LHCN-M2 (cell line): ENCODE measurements at regions not wholly inside any gene's neighbourhood (a gene's known extent, or its start where the extent isn't known, plus 50 kb on each side); places are given as distances from the start of the nearest gene placed in this dataset.

Experiments
- DNase-seq: peaks from one replicate; pipeline ENCODE4 v3.0.0-alpha.2; 2012; ENCODE audit warnings: low read depth

GRCh38 chr2:8267048-8267447 is 414.8 kb upstream of the ID2 start:
- no peak for DNase-seq

- DNase-seq = no peak
These were observed 414.1 kb upstream of the ID2 start for GRCh38 chr2:8267721-8268120.

DNA sequence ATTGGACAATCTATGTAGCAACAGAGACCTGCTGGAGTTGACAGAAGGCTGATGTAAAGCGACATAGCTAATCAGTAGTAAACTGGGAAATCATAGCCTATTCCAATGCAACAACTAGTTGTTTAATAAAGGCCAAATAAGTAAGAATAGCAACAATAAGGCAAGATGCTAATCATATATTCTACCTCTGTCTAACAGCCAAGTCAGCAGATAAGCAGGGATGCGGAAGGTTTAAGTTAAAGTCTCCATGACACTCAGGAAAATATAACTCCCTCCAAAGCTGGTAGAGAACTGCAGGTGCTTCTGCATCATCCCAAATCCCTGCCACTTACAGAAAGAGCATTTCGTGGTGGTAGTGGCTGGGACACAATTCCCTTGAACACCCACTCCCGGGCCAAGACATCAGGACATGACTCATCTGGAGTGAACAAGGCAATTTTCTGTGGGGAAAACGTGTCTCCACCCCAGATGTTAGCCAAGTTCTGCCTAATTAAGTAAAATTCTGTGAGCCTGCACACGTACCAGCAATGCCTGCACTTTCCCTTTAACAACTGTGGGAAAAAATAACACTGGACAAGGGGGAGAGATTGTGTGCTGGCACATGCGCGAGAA is 413.6 kb upstream of the ID2 start:
- DNase-seq = no peak

- no peak for DNase-seq
These were observed 411.2 kb upstream of the ID2 start for GRCh38 chr2:8270699-8271098.

DNA sequence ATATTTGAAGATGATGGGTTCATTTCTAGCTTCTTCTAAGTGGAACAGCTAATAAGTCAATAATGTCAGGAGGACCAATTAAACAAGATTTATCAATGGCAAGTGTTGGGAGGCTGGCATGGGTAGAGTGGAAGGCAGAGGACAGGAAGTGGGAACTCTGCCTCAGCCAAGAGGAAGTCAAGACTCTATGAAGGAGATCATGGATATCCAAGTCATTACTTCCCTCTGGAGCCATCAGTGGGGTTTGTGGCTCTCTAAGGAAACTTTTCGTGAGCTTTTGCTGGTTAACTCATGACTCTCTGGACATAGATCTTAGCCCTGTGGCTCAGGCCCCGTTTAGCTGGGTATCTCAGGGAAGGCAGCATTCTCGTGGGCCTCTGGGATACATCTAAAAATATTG is 410.4 kb upstream of the ID2 start:
- no peak for DNase-seq

- no peak for DNase-seq
These were observed 405.8 kb upstream of the ID2 start for GRCh38 chr2:8276026-8276425.

DNA sequence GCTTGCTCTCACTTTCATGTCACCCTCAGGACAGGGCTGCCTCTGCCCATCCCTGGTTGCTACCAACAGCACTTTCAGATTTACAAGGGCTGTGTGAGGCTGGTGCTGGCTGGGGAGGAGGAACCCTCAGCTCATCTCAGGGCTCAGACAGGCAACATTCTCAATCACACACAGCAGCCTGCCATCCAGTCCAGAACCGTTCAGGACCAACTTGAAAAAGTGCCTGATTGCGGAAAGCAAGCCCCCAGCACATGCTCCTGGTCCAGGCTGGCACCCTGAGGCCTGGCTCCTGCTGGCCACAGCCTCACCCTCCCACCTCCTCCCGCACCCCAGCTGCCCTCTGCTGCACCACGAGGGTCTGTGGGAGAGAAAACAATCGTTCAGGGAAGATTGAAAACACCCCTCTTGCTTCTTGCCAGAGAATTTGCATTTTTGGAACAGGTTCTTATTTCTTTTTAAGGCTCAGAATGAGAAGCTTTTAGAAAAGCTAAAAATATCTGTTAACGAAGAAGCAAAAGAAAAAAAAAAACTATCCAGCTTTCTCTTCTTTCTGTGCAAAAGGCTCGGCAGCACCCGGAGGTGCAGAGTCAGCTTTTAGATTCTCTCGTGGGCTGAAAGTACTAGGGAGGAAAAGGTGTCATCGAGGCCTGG is 403.8 kb upstream of the ID2 start:
- DNase-seq = no peak

- DNase-seq = no peak
These were observed 403.0 kb upstream of the ID2 start for GRCh38 chr2:8278709-8279354.

GRCh38 chr2:8279506-8279905 is 402.4 kb upstream of the ID2 start:
- no peak for DNase-seq

DNA sequence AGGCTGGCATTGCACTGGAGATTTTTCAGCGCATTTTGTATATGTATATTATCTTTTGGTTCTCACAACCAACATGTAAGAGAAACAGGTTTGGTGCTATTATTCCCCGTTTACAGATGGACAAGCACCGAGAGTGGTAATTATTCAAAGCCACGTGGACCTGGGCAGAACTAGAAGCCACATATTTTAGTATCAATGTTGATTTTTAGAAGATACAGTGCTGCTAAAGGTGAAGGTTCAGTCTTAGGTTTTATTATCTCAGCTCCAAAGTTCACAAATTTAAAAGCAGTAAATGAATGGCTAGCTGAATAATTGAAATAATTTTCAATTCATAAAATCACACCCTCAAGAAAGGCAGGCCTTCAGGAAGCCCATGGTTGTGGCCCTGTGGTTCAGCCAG is 400.6 kb upstream of the ID2 start:
- DNase-seq = no peak

- DNase-seq = no peak
These were observed 399.7 kb upstream of the ID2 start for GRCh38 chr2:8281950-8282857.

- DNase-seq = no peak
These were observed 399.0 kb upstream of the ID2 start for GRCh38 chr2:8282858-8283252.

- DNase-seq = peak; percentile 15
These were observed 396.8 kb upstream of the ID2 start for GRCh38 chr2:8285081-8285480.

GRCh38 chr2:8285898-8286297 is 396.0 kb upstream of the ID2 start:
- DNase-seq = no peak

GRCh38 chr2:8288206-8288605 is 393.6 kb upstream of the ID2 start:
- DNase-seq = no peak

GRCh38 chr2:8289111-8289510 is 392.7 kb upstream of the ID2 start:
- no peak for DNase-seq

DNA sequence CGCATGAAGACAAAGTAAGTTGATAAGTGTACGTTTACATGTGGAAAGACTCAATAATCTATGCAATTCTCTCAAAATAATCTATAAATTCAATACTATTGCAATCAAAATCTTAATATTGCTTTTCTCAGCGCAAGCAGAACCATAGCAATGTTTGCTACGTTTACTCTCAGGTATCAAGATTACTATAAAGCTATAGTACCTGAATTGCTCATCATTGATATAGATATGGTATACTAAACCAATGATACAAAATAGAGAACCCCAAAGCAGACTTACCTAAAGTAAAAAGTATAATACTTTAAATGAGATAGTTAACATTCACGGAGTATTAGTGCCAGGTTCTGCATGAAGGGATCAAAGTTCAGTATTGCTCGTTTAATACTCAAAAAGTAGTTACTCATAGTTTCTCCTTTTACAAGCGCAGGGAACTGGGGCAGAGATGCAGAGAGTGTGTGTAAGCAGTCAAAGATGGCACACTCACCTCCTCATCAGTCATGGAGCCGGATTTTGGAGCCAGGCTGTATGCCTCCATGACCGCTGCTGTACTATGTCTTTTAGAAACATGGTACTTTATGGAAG is 391.0 kb upstream of the ID2 start:
- DNase-seq = no peak

DNA sequence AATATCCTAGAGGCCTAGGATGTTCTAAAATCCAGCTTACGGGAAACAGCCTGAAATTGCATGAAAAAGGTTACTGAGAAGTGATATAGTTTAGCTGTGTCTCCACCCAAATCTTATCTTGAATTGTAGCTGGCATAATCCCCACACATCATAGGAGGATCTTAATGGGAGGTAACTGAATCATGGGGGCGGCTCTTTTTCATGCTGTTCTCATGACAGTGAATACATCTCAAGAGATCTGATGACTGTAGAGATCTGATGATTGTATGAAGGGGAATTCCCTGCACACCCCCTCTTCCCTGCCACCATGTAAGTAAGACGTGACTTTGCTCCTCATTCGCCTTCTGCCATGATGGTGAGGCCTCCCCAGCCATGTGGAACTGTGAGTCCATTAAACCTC is 385.6 kb upstream of the ID2 start:
- no peak for DNase-seq

- no peak for DNase-seq
These were observed 384.3 kb upstream of the ID2 start for GRCh38 chr2:8297376-8298231.

DNA sequence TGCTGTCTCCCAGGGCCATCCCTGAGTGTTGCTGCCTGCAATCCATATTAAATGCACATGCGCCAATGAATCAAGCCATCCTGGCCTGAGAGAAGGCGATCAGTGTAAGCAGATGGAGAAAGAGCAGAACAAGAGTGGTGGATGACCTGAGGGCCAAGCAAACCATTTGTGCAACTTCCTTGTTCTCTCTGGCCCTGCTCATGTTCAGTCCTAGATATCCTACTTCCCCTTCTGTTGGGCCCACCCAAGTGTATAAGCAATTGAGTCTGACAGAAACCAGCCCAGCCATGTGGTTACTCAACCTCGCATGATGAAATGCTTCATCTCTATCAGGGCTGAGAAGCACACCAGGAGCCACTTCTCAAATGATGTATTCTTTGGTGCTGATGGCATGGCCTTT is 383.1 kb upstream of the ID2 start:
- DNase-seq = no peak

DNA sequence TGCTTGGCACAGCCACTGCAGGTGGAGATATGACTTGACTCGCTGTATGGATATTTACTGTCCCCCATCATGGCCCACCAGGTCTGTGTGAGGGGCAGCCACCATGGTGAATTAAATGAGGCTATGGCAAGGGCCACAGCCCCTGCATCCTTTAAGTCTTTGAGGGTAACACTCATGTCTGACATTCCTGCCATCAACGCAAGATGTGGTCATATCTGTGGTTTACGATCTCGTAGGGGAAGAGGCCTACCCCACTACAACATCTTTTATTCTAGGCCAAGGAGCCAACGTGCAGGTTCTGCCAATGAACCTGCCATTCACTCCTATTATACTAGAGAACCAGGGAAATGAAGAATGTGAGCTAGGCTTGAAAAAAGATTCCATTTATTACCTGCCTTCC is 381.6 kb upstream of the ID2 start:
- DNase-seq = no peak
